Calu3 (cell line): ENCODE measurements at regions not wholly inside any gene's neighbourhood (a gene's known extent, or its start where the extent isn't known, plus 50 kb on each side); places are given as distances from the start of the nearest gene placed in this dataset.
"Not testable (repeated sequence)": the region's sequence is repeated elsewhere in the genome, so short reads cannot be mapped to it uniquely, and the experiment has no call there.

ENCODE experiments used
- BruUV-seq: library from RNA; stranded (reverse); fragments of 400-500 nt; replicated peaks from 2 replicates; lab custom pipeline; 2021; lab: Mats Ljungman, UMichigan
- CTCF ChIA-PET: fragments of 300-600 bp; sonication (Branson Sonifier 250); formaldehyde crosslinking; loops from one replicate; lab custom pipeline; 2022; ENCODE audit warnings: antibody characterized with exemption; lab: Charles Lee
- DNase-seq: peaks from one replicate; pipeline ENCODE4 v3.0.0; 2022
- H3K27ac Mint-ChIP-seq: one replicate; pipeline ENCODE4 v1.8.0; 2022; ENCODE audit warnings: mixed read lengths; ENCODE audit not compliant: unreplicated experiment
- H3K27me3 Mint-ChIP-seq: one replicate; pipeline ENCODE4 v1.8.0; 2022; ENCODE audit warnings: mixed read lengths; ENCODE audit not compliant: unreplicated experiment
- H3K36me3 Mint-ChIP-seq: one replicate; pipeline ENCODE4 v1.8.0; 2022; ENCODE audit warnings: mild to moderate bottlenecking, moderate library complexity, mixed read lengths; ENCODE audit not compliant: insufficient read depth, unreplicated experiment
- H3K4me1 Mint-ChIP-seq: one replicate; pipeline ENCODE4 v1.8.0; 2022; ENCODE audit warnings: mild to moderate bottlenecking, low read depth, mixed read lengths; ENCODE audit not compliant: unreplicated experiment
- H3K4me3 Mint-ChIP-seq: one replicate; pipeline ENCODE4 v1.8.0; 2022; ENCODE audit warnings: mild to moderate bottlenecking, low read depth, moderate library complexity, mixed read lengths; ENCODE audit not compliant: unreplicated experiment
- H3K9me3 Mint-ChIP-seq: one replicate; pipeline ENCODE4 v1.8.0; 2022; ENCODE audit warnings: low read depth, mixed read lengths; ENCODE audit not compliant: unreplicated experiment
- CTCF ChIP-seq: fragments of 200-600 bp; IDR thresholded peaks from one replicate; pipeline ENCODE4 v1.8.0; 2022; ENCODE audit warnings: antibody characterized with exemption; ENCODE audit not compliant: unreplicated experiment
- intact Hi-C: fragments of 100-400 bp; cut with micrococcal nuclease; formaldehyde crosslinking; loops from one replicate; pipeline ENCODE4 v1.10.0; 2022; ENCODE audit not compliant: unreplicated experiment

- DNase-seq: no peak
- H3K27me3 Mint-ChIP-seq: peaks cover 7% of the 10 kb centered on the region
- no peak overlapping the region for H3K4me3 Mint-ChIP-seq
- intact Hi-C loops: no loop called here
- H3K9me3 Mint-ChIP-seq: no peaks in the 10 kb centered on the region
- no peaks in the 10 kb centered on the region for H3K4me1 Mint-ChIP-seq
- H3K27ac Mint-ChIP-seq: no peak overlapping the region
- BruUV-seq: no TSS peak
- TF ChIP-seq CTCF: no peak
- no peaks in the 10 kb centered on the region for H3K36me3 Mint-ChIP-seq
- CTCF ChIA-PET: no interaction called here
Observed at GRCh38 chr4:72768364-72768763, 199.3 kb upstream of the ADAMTS3 start.

- no TSS peak for BruUV-seq
- CTCF ChIA-PET: no interaction called here
- Mint-ChIP-seq H3K4me3 (no peak overlapping the region), H3K4me1 (no peaks in the 10 kb centered on the region), H3K27ac (no peak overlapping the region), H3K9me3 (no peaks in the 10 kb centered on the region), H3K27me3 (peaks cover 9% of the 10 kb centered on the region), H3K36me3 (no peaks in the 10 kb centered on the region)
- TF ChIP-seq CTCF: no peak
- no peak for DNase-seq
- intact Hi-C loops: no loop called here
Observed at GRCh38 chr4:72767618-72768302, 198.7 kb upstream of the ADAMTS3 start.

GRCh38 chr4:72765788-72766187 is 196.8 kb upstream of the ADAMTS3 start:
- CTCF ChIA-PET, H3K36me3 Mint-ChIP-seq, DNase-seq, H3K4me3 Mint-ChIP-seq, BruUV-seq, H3K4me1 Mint-ChIP-seq, intact Hi-C loops, H3K27ac Mint-ChIP-seq, H3K9me3 Mint-ChIP-seq: not testable (repeated sequence)
- H3K27me3 Mint-ChIP-seq: peaks cover 23% of the 10 kb centered on the region

- BruUV-seq: no TSS peak
- TF ChIP-seq CTCF: no peak
- CTCF ChIA-PET: no interaction called here
Observed at GRCh38 chr4:72761368-72762038, 192.5 kb upstream of the ADAMTS3 start.

GRCh38 chr4:72753414-72753813 is 184.4 kb upstream of the ADAMTS3 start:
- DNase-seq, H3K4me3 Mint-ChIP-seq, H3K9me3 Mint-ChIP-seq, H3K36me3 Mint-ChIP-seq, BruUV-seq, CTCF ChIA-PET, H3K4me1 Mint-ChIP-seq, H3K27me3 Mint-ChIP-seq, intact Hi-C loops, H3K27ac Mint-ChIP-seq: not testable (repeated sequence)

More at GRCh38 chr4:72761368-72762038, 192.5 kb upstream of the ADAMTS3 start:
- no peak overlapping the region for H3K4me3 Mint-ChIP-seq
- no peaks in the 10 kb centered on the region for H3K9me3 Mint-ChIP-seq
- no peaks in the 10 kb centered on the region for H3K4me1 Mint-ChIP-seq
- H3K36me3 Mint-ChIP-seq: no peaks in the 10 kb centered on the region
- no peak for DNase-seq
- H3K27me3 Mint-ChIP-seq: peaks cover 47% of the 10 kb centered on the region
- intact Hi-C loops: no loop called here
- H3K27ac Mint-ChIP-seq: no peak overlapping the region
